HG03066 (cell line): ENCODE measurements at regions not wholly inside any gene's neighbourhood (a gene's known extent, or its start where the extent isn't known, plus 50 kb on each side); places are given as distances from the start of the nearest gene placed in this dataset.
"Not testable (repeated sequence)": the region's sequence is repeated elsewhere in the genome, so short reads cannot be mapped to it uniquely, and the experiment has no call there.

ENCODE experiments used
- ATAC-seq: cut with Tn5 transposase; IDR thresholded peaks from one replicate; pipeline ENCODE4 v1.9.1; 2021; ENCODE audit warnings: low read depth; ENCODE audit not compliant: unreplicated experiment

- no peak for ATAC-seq
Observed at GRCh38 chr4:100907465-100908454, 389.9 kb upstream of the EMCN start.

DNA sequence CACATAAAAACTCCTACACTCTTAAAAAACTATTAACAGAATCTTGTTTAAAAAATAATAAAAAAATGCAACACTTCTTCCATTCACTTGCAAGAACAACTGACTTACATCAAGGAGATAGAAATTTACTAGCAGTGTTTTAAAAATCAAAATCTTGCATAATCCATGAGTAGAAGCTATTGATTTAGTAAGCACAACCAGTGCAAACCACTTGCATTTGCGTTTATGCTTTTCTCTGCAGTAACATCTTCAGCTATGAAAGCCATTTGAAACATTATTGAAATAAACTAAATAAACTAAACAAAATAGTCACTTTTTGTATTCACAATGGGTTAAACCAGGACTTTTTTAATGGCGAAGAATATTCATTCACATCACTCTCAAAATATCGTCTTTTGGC, 389.2 kb upstream of the EMCN start:
- ATAC-seq = no peak

GRCh38 chr4:100900945-100901344, 383.1 kb upstream of the EMCN start:
- not testable (repeated sequence) for ATAC-seq

- no peak for ATAC-seq
Observed at GRCh38 chr4:100900134-100900533, 382.3 kb upstream of the EMCN start.

DNA sequence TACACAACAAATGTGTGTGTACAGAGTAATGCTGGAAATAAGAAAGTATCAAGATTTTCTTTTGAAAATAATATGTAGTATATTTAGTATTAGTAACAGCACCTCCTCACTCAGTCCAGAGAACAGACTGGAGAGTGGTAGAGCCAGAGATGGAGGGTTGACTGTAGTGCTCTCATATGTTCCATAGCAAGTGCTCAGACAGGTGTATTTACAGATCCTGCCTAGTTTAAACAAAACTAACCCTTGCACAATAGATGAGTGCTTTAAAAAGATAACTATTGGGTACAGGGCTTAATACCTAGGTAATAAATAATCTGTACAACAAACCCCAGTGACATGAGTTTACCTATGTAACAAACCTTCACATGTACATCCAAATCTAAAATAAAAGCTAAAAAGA, 381.0 kb upstream of the EMCN start:
- no peak for ATAC-seq

DNA sequence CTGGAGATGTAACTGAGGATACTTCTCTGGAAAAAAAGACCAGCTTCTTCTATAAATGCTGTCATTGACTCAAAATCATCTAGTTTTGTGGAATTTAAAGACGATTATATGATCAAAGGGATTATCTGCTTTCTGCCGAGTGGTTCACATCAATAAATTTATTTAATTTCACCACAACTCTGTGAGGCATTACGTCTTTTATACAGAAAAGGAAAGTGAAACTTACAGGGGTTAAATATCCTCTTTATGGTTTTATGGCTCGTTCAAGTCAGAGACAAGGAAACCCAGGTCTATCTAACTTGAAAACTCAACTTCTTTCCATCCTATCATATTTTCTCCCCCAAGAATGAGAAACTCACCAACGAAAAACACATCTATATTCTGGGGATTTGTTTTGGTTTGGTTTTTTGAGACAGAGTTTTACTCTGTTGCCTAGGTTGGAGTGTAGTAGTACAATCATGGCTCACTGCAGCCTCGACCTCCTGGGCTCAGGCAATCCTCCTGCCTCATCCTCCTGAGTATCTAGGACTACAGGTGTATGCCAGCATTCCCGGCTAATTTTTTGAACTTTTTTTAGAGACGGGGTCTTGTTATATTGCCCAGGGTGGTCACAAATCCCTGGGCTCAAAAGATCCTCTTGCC, 377.9 kb upstream of the EMCN start:
- ATAC-seq = peak; percentile 95

GRCh38 chr4:100894339-100894870, 376.6 kb upstream of the EMCN start:
- no peak for ATAC-seq

DNA sequence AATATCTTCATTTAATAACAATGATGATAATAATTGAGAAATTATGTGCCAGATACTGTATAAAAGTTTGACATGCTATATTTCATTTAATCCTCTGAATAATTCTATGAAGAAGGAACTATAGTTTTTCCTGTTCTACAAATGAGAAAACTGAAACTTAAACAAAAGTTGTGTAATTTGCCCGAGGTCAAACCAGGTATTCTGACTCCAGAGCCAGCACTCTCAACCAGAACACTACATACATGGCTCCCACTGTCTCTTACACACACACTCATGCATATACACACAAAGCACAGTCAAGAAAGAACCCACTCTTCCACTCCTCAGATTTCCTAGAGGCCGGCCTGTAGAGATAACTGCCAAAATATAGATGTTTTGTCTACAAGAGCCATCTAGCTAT, 374.0 kb upstream of the EMCN start:
- ATAC-seq = no peak

DNA sequence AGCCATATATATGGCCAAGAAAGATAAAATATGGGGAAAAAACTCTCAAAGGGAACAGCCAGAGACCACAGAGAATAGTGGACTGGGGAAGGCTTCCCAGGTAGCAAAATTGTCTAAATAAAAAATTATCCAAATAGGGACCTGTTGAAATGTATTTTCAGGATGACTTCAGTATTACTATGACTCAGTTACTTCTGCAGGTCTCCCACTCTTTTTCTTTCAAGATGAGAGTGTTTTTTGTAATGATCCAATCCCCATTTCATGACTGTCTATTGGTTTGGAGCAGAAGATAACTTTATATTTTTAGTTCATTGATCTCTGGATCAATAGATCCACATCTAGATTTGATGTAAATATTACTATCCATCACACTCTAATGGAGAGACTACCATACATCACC, 372.1 kb upstream of the EMCN start:
- no peak for ATAC-seq

DNA sequence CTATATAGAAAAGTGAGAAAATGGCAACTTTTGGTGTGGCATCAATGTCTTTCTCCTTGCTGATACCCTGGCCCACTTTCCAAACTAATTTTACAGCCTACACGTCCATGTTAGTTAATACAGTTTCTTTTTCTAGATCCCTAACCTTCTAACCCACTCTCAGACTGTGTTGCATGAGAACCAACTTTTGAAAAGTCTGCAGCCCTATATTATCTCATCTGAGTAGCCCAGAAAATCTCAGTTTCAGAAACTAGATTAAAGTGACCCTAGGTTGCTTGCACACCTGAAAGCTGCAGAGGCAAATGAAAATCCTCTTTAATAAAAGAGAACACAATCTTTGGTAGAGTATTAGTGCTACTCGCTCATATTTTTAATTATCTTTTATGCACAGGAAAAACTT, 371.6 kb upstream of the EMCN start:
- peak; percentile 80 for ATAC-seq

GRCh38 chr4:100882661-100883060, 364.8 kb upstream of the EMCN start:
- ATAC-seq = no peak

DNA sequence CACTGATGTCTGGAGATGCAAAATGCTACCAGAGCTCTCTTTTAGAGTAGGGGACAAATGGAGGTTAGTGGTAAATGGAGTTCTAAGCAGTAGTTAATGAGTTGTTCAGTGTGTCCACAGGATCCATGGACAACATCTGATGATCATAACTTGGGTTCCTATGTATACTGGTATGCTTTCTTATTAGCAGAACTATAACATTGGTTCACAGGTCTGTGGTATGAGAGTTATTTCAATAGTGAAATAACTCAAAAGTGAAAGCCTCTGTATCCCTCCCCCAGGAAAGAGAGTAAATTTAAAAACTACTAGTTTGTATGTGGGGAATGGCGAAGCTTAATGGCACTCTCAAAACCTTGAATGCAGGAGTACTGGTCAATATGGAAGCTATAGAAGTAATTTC, 363.5 kb upstream of the EMCN start:
- no peak for ATAC-seq

DNA sequence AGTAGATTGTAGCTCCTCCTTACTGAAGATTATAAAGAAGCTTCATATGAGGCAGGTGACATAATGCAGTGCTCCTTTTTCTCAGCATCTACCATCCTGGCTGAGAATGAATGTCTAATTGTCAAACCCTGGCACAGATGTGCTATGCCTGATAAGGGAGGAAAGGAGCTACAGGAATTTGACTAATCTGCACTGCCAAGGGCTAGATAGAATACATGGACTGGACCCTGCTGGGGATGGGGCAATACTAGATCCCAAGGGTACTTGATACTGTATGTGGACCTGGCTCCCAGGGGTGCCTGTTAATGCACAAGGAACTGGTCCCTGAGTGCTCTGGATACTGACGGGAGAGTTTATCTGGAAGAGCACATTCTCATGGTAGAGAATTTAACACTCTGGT, 362.2 kb upstream of the EMCN start:
- ATAC-seq = no peak

DNA sequence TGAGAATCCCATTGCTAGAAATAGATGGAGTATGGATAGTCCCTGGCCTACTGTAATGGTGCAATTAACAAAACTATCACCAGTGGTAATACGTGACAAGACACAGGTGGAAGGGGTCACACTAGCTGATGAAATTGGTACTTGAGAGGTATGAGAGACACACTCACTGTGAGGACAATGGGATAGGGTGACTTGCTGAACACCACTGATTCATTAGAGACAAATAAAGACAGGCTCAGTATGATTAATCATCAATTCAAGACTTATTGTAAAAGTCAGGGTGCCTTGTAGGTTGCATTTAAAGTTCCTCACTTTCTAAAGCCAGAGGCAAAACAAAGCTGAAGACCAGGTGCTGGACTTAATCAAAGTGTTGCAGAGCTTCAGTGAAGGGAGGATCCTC, 361.6 kb upstream of the EMCN start:
- no peak for ATAC-seq

GRCh38 chr4:100876546-100876945, 358.7 kb upstream of the EMCN start:
- ATAC-seq = no peak

- no peak for ATAC-seq
Observed at GRCh38 chr4:100875296-100876068, 357.7 kb upstream of the EMCN start.

GRCh38 chr4:100872811-100873210, 355.0 kb upstream of the EMCN start:
- ATAC-seq = no peak

DNA sequence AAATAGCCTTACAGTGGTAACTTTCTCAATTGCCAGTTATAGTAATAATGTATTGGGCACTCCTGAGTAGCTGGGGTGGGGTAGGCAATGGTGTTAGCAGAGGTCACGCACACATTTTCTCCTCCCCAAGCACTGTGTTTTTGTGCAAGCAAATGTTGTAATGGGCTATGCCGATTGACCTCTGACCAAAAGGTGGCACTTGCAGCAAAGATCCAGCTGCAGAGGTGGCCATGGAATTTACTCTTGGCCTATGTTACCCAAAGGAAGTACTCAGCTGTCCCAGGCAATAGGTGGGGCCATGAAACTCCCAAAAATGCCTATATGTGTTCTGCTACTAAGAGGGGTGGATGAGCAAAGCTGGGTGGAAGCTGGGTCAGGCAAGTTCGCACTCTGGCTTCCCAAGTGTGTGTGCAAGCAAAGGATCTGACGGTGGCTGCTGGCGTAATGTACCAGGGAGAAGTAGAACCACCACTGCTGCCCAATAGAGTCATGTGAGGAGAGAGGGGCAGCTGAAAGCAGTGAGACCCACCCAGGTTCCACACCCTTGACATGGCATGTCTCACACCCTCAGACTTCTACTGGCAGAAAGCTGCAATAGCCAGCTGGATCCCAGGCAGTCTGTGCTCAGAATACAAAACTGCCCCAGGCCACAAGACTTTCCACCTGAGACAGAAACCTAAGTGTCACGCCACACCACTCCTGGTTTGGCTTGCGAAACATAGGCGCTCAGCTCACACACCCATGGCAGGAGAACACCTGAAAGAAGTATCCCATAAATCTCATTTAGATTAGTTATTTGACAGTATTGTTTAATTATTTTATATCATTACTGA, 353.3 kb upstream of the EMCN start:
- no peak for ATAC-seq

- no peak for ATAC-seq
Observed at GRCh38 chr4:100869276-100869675, 351.5 kb upstream of the EMCN start.

GRCh38 chr4:100868281-100868680, 350.5 kb upstream of the EMCN start:
- ATAC-seq = not testable (repeated sequence)
